Esophagus squamous epithelium (tissue), 5 donors: ENCODE measurements at regions not wholly inside any gene's neighbourhood (a gene's known extent, or its start where the extent isn't known, plus 50 kb on each side); places are given as distances from the start of the nearest gene placed in this dataset.

Experiments
- DNase-seq: peaks from one replicate; lab custom pipeline; 2025; lab: John Stamatoyannopoulos, UW
- H3K27ac ChIP-seq, 4 donors: fragments of 200-600 bp; sonication (generic); one replicate each; pipeline ENCODE4 v1.5.1; 2016 to 2019; ENCODE audit warnings: mild to moderate bottlenecking in 1 of 4
- H3K27me3 ChIP-seq, 4 donors: fragments of 200-600 bp; sonication (generic); 1 replicate in 3 of 4; 2 replicates in 1 of 4; pipeline versions ENCODE4 v1.5.1 to v1.6.0; 2017 to 2021; ENCODE audit warnings: antibody characterized with exemption in 1 of 4
- H3K36me3 ChIP-seq, 3 donors: fragments of 200-600 bp; sonication (generic); one replicate each; pipeline ENCODE4 v1.5.1; 2016 to 2019
- H3K4me1 ChIP-seq, 3 donors: fragments of 200-600 bp; sonication (generic); one replicate each; pipeline ENCODE4 v1.5.1; 2017 to 2019
- H3K4me3 ChIP-seq, 4 donors: fragments of 200-600 bp; sonication (generic); 1 replicate in 3 of 4; 2 replicates in 1 of 4; pipeline ENCODE4 v1.5.1; 2016 to 2019; ENCODE audit warnings: mild to moderate bottlenecking in 2 of 4, moderate library complexity in 1 of 4
- H3K9me3 ChIP-seq, 3 donors: fragments of 200-600 bp; sonication (generic); one replicate each; pipeline ENCODE4 v1.5.1; 2016 to 2019
- CTCF ChIP-seq, 6 experiments: fragments of 450-650 bp in 4 of 6; fragments of 200-600 bp in 2 of 6; sonication (generic) in 2 of 6; IDR thresholded peaks; one replicate each; pipeline ENCODE4 v1.5.1; 2016 to 2019; ENCODE audit warnings: antibody characterized with exemption in 6 of 6, mild to moderate bottlenecking in 4 of 6, moderate library complexity in 4 of 6
- POLR2A ChIP-seq, 4 donors: fragments of 450-650 bp; IDR thresholded peaks; one replicate each; pipeline ENCODE4 v1.6.1; 2017; ENCODE audit warnings: antibody characterized with exemption in 4 of 4, mild to moderate bottlenecking in 4 of 4, moderate library complexity in 3 of 4
- WGBS, 2 donors: methylation state at CpG; one replicate each; pipeline ENCODE4 v1.1.5; 2018; 5-methylcytosine and 5-hydroxymethylcytosine counted together
- intact Hi-C: fragments of 100-400 bp; cut with DNase I; formaldehyde crosslinking; loops from one replicate; pipeline ENCODE4 v1.15.0; 2022
- donor health status: DM: yes; HTN: yes; CAD: no.

GRCh38 chr5:8663374-8663773 lies 794.4 kb downstream of the MTRR start:
- no peak overlapping the region for H3K27ac ChIP-seq
- H3K4me1 ChIP-seq = no peaks in the 10 kb centered on the region
- TF ChIP-seq POLR2A (IDR thresholded peaks at IDR 0.05) = no peak
- TF ChIP-seq CTCF (IDR thresholded peaks at IDR 0.05) = no peak
- WGBS, 2 donors = 73 to 81% methylated on average over 6 of the region's 6 CpGs
- no peak for DNase-seq
- H3K9me3 ChIP-seq = no peaks in the 10 kb centered on the region
- intact Hi-C loops = no loop called here
- H3K4me3 ChIP-seq = no peak overlapping the region
- H3K27me3 ChIP-seq = no peaks in the 10 kb centered on the region
- no peaks in the 10 kb centered on the region for H3K36me3 ChIP-seq

- Histone ChIP-seq H3K4me1 (no peaks in the 10 kb centered on the region), H3K36me3 (no peaks in the 10 kb centered on the region), H3K27ac (no peak overlapping the region), H3K4me3 (no peak overlapping the region), H3K9me3 (no peaks in the 10 kb centered on the region), H3K27me3 (no peaks in the 10 kb centered on the region)
- DNase-seq = no peak
- TF ChIP-seq CTCF (IDR thresholded peaks at IDR 0.05) = no peak
- TF ChIP-seq POLR2A (IDR thresholded peaks at IDR 0.05) = no peak
- intact Hi-C loops = no loop called here
- 38 to 46% methylated on average over 2 of the region's 2 CpGs for WGBS, 2 donors
Measured at GRCh38 chr5:8675182-8675581, 806.2 kb downstream of the MTRR start.

- Histone ChIP-seq H3K4me3 (no peak overlapping the region), H3K27ac (no peak overlapping the region), H3K9me3 (no peaks in the 10 kb centered on the region), H3K27me3 (no peaks in the 10 kb centered on the region), H3K36me3 (no peaks in the 10 kb centered on the region), H3K4me1 (no peaks in the 10 kb centered on the region)
- DNase-seq = no peak
- intact Hi-C loops = no loop called here
- no peak for TF ChIP-seq CTCF (IDR thresholded peaks at IDR 0.05)
- TF ChIP-seq POLR2A (IDR thresholded peaks at IDR 0.05) = no peak
- WGBS, 2 donors = 36 to 38% methylated on average over 3 of the region's 3 CpGs
Measured at GRCh38 chr5:8676695-8677094, 807.7 kb downstream of the MTRR start.

- Histone ChIP-seq H3K27me3 (no peaks in the 10 kb centered on the region), H3K4me1 (no peaks in the 10 kb centered on the region), H3K27ac (no peak overlapping the region), H3K4me3 (no peak overlapping the region), H3K9me3 (no peaks in the 10 kb centered on the region), H3K36me3 (no peaks in the 10 kb centered on the region)
- intact Hi-C loops = no loop called here
- TF ChIP-seq CTCF (IDR thresholded peaks at IDR 0.05) (no peak), POLR2A (IDR thresholded peaks at IDR 0.05) (no peak)
- DNase-seq = no peak
- 76% methylated on average over 3 of the region's 3 CpGs for WGBS, 2 donors
Measured at GRCh38 chr5:8682381-8682780, 813.4 kb downstream of the MTRR start.

GRCh38 chr5:8683496-8683895 lies 814.5 kb downstream of the MTRR start:
- TF ChIP-seq CTCF (IDR thresholded peaks at IDR 0.05) (no peak), POLR2A (IDR thresholded peaks at IDR 0.05) (no peak)
- intact Hi-C loops = no loop called here
- H3K9me3 ChIP-seq = no peaks in the 10 kb centered on the region
- no peaks in the 10 kb centered on the region for H3K4me1 ChIP-seq
- no peak overlapping the region for H3K4me3 ChIP-seq
- H3K27me3 ChIP-seq = no peaks in the 10 kb centered on the region
- H3K36me3 ChIP-seq = no peaks in the 10 kb centered on the region
- DNase-seq = no peak
- 58 to 64% methylated on average over 2 of the region's 2 CpGs for WGBS, 2 donors
- no peak overlapping the region for H3K27ac ChIP-seq
